Choroid plexus epithelial cell (primary cell): ENCODE measurements at regions not wholly inside any gene's neighbourhood (a gene's known extent, or its start where the extent isn't known, plus 50 kb on each side); places are given as distances from the start of the nearest gene placed in this dataset.

Source experiments
- DNase-seq: peaks from one replicate; pipeline ENCODE4 v3.0.0-alpha.2; 2010; ENCODE audit warnings: low read depth
- H3K4me3 ChIP-seq: 2 replicates; pipeline ENCODE4 v1.5.1; 2011; ENCODE audit warnings: low read depth, mild to moderate bottlenecking, control low read depth, low read length, moderate library complexity
- TF ChIP-seq, protein P1 (sequence below): conservative IDR thresholded peaks from 2 replicates; pipeline ENCODE4 v1.5.1; 2011; ENCODE audit warnings: low read depth, mild to moderate bottlenecking, control low read depth, inconsistent platforms, low read length, moderate library complexity

GRCh38 chr7:96546426-96546825 is 163.2 kb downstream of the SEM1 start:
- TF ChIP-seq, protein P1, sequence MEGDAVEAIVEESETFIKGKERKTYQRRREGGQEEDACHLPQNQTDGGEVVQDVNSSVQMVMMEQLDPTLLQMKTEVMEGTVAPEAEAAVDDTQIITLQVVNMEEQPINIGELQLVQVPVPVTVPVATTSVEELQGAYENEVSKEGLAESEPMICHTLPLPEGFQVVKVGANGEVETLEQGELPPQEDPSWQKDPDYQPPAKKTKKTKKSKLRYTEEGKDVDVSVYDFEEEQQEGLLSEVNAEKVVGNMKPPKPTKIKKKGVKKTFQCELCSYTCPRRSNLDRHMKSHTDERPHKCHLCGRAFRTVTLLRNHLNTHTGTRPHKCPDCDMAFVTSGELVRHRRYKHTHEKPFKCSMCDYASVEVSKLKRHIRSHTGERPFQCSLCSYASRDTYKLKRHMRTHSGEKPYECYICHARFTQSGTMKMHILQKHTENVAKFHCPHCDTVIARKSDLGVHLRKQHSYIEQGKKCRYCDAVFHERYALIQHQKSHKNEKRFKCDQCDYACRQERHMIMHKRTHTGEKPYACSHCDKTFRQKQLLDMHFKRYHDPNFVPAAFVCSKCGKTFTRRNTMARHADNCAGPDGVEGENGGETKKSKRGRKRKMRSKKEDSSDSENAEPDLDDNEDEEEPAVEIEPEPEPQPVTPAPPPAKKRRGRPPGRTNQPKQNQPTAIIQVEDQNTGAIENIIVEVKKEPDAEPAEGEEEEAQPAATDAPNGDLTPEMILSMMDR = no peak
- H3K4me3 ChIP-seq = no peak overlapping the region
- DNase-seq = no peak

DNA sequence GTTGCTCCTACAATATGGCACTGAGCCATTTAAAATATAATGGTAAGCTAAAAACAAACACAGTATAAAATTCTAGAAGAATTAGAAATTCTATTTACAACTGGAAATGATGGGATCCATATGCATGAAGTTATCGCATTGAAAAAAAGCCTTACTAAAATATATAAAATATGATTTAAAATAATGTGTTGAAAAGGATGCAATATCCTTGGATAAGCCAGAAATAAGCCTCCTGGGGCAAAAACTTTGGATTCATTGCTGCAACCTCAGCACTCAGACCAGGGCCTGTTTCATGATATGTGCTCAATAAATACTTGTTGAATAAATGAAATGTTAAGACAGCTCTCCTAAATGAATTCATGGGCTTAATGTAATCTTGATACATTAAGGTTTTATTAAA is 170.2 kb downstream of the SEM1 start:
- no peak overlapping the region for H3K4me3 ChIP-seq
- TF ChIP-seq, protein P1 = no peak
- no peak for DNase-seq

DNA sequence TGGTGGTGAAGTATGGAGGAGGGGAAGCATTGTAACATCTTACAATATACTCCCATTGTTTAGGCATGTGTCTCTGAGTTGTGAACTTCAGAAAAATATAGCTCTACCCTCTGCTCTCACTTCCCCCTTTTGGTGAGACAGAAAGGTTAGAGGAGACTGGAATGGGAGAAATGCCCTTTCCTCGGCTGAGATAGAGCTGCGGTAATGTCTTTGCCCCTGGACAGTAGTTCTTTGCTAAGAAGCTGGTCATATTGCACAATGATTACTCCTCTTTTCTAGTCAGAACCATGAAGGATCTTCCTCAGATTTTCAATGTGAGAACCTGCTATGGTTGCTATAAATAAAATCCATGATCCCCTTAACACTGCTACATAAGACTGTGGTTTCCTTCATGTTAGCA is 171.0 kb downstream of the SEM1 start:
- no peak for DNase-seq
- TF ChIP-seq, protein P1 = no peak
- no peak overlapping the region for H3K4me3 ChIP-seq

- no peak for DNase-seq
- TF ChIP-seq, protein P1 = no peak
- H3K4me3 ChIP-seq = no peak overlapping the region
Observed at GRCh38 chr7:96534221-96534620, 175.4 kb downstream of the SEM1 start.

DNA sequence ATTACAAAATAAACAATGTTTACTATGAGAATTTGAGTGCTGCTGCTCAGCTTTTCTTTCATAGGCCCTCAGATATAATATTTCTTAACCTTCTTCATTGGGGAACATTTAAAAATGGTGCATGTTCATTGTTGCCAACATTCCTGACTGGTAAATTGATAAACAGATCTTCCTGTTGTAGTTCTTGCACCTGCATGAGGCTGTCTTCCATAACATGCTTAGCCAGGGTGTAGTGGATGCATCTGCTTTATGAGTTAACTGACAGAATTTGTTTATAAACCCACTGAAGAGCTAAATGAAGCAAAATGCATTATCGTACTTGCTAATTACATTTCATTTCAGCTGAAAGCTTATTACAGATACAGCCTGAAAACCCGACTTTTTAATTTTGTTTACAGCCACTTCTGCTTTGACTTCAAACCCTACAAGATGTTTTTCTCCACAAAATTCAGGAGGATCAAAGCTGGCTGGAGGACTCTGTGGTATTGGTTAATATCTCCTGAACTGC is 177.2 kb downstream of the SEM1 start:
- TF ChIP-seq, protein P1 = no peak

DNA sequence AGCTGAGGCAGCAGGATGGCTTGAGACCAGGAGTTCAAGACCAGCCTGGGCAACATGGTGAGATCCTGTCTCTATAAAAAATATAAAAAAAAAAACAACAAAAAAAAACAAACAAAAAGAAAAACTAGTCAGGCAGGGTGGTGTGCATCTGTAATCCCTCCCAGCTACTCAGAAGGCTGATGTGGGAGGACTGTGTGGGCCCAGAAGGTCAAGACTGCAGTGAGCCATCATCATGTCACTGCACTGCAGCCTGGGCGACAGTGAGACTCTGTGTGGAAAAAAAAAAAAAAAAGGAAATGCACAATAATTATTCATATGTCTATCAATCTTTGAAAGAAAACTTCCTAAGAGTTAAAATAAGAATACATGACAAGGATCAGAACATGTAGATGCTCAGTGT is 178.3 kb downstream of the SEM1 start:
- TF ChIP-seq, protein P1 = no peak
- no peak overlapping the region for H3K4me3 ChIP-seq
- no peak for DNase-seq

More for the DNA sequence above, 177.2 kb downstream of the SEM1 start:
- DNase-seq = no peak
- H3K4me3 ChIP-seq = no peak overlapping the region

DNA sequence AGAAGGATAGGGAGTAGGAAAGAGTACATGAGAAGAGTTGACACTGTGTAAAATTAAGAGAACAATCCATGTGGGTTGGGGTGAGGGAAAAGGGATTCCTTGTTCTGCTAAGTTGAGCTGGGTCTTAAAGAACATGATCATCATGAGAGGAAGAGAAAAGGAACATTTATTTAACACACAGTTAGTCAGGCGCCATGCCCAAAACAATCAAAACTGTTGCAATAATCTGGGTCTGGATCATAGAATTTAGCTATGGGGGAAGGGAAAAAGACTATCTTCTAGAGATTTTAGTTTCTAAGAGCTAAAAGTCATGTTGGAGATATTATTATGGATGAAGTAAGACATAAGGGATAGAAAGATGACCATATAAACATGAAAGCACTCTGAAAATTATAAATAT is 178.9 kb downstream of the SEM1 start:
- TF ChIP-seq, protein P1 = no peak
- no peak overlapping the region for H3K4me3 ChIP-seq
- no peak for DNase-seq
